Spleen (tissue), 11 donors: ENCODE measurements at regions not wholly inside any gene's neighbourhood (a gene's known extent, or its start where the extent isn't known, plus 50 kb on each side); places are given as distances from the start of the nearest gene placed in this dataset.

Experiments used
- DNase-seq: peaks from one replicate; pipeline ENCODE4 v3.0.0-alpha.2; 2020
- H3K27ac ChIP-seq, 8 donors: fragments of 200-600 bp; sonication (generic) in 7 of 8; 1 replicate in 4 of 8; 2 replicates in 4 of 8; pipeline versions ENCODE4 v1.5.0 to v1.8.0; 2016 to 2021; ENCODE audit warnings: inconsistent platforms in 4 of 8, mild to moderate bottlenecking in 4 of 8, moderate library complexity in 1 of 8
- H3K27me3 ChIP-seq, 7 donors: fragments of 200-600 bp; sonication (generic) in 6 of 7; replicated peaks in 1 of 7; 1 replicate in 4 of 7; 2 replicates in 3 of 7; pipeline versions ENCODE4 v1.5.0 to v1.8.0; 2016 to 2021; ENCODE audit warnings: inconsistent platforms in 3 of 7, mild to moderate bottlenecking in 1 of 7
- H3K36me3 ChIP-seq, 6 donors: fragments of 200-600 bp; sonication (generic) in 5 of 6; 1 replicate in 4 of 6; 2 replicates in 2 of 6; pipeline versions ENCODE4 v1.5.0 to v1.8.0; 2016 to 2021; ENCODE audit warnings: inconsistent platforms in 2 of 6
- H3K4me1 ChIP-seq, 6 donors: fragments of 200-600 bp; sonication (generic) in 5 of 6; 1 replicate in 3 of 6; 2 replicates in 3 of 6; pipeline versions ENCODE4 v1.5.0 to v1.8.0; 2016 to 2021; ENCODE audit warnings: inconsistent platforms in 3 of 6
- H3K4me3 ChIP-seq, 8 donors: fragments of 200-600 bp; sonication (generic) in 7 of 8; 1 replicate in 4 of 8; 2 replicates in 4 of 8; pipeline versions ENCODE4 v1.5.0 to v1.8.0; 2016 to 2021; ENCODE audit warnings: inconsistent platforms in 4 of 8, mild to moderate bottlenecking in 4 of 8, moderate library complexity in 2 of 8
- H3K9me3 ChIP-seq, 8 donors: fragments of 200-600 bp; sonication (generic) in 7 of 8; 1 replicate in 4 of 8; 2 replicates in 4 of 8; pipeline versions ENCODE4 v1.5.0 to v1.8.0; 2016 to 2021; ENCODE audit warnings: inconsistent platforms in 4 of 8
- CTCF ChIP-seq, 11 experiments: fragments of 200-600 bp in 7 of 11; fragments of 450-650 bp in 4 of 11; sonication (generic) in 4 of 11; IDR thresholded peaks in 8 of 11; conservative IDR thresholded peaks in 3 of 11; 1 replicate in 7 of 11; 2 replicates in 4 of 11; pipeline versions ENCODE4 v1.4.0 to v1.8.0; 2016 to 2021; ENCODE audit warnings: antibody characterized with exemption in 11 of 11, inconsistent platforms in 4 of 11, mild to moderate bottlenecking in 1 of 11
- POLR2A ChIP-seq, 3 donors: fragments of 450-650 bp; IDR thresholded peaks; one replicate each; pipeline ENCODE4 v1.5.1; 2017; ENCODE audit warnings: antibody characterized with exemption in 3 of 3, mild to moderate bottlenecking in 1 of 3
- POLR2AphosphoS5 ChIP-seq, 3 donors: sonication (generic); formaldehyde crosslinking; IDR thresholded peaks; one replicate each; pipeline ENCODE4 v1.5.1; 2017; ENCODE audit warnings: antibody characterized with exemption in 3 of 3
- WGBS, 5 donors: extraction: QIAGEN DNeasy Blood & Tissue Kit in 3 of 5; methylation state at CpG; one replicate each; pipeline versions ENCODE4 v1.1.5 to v1.1.7; 2013 to 2018; 5-methylcytosine and 5-hydroxymethylcytosine counted together
- intact Hi-C: fragments of 100-400 bp; cut with DNase I; formaldehyde crosslinking; loops from one replicate; pipeline ENCODE4 v1.15.0; 2023; ENCODE audit warnings: low total_unique reads
- donor health status: healthy with polysubstance abuse.
- donor health status: DM: no; HTN: no; CAD: no; lungs with moderate emphysema.
- donor health status: DM: no; HTN: no; CAD: no.
- donor health status: Bipolar disorder and iron deficiency.
- donor health status: healthy.
- donor health status: DM: no; HTN: no; CAD: no.
- donor health status: DM: yes; HTN: yes; CAD: no.

GRCh38 chr5:157925786-157926671 is 67.1 kb upstream of the CLINT1 start:
- intact Hi-C loops = no loop called here
- H3K4me3 ChIP-seq = no peak overlapping the region
- no peaks in the 10 kb centered on the region for H3K4me1 ChIP-seq
- no peak for DNase-seq
- 86 to 90% (median 90%) methylated on average over 10 to 14 of the region's 14 CpGs for WGBS, 5 donors
- no peak overlapping the region for H3K27ac ChIP-seq
- H3K9me3 ChIP-seq = no peaks in the 10 kb centered on the region
- H3K36me3 ChIP-seq = no peaks in the 10 kb centered on the region
- TF ChIP-seq POLR2A (IDR thresholded peaks at IDR 0.05) (no peak), CTCF (IDR thresholded peaks at IDR 0.05 in 8 of 11, conservative IDR thresholded peaks at IDR 0.05 in 3 of 11) (no peak), POLR2AphosphoS5 (IDR thresholded peaks at IDR 0.05) (no peak)
- no peaks in the 10 kb centered on the region for H3K27me3 ChIP-seq

GRCh38 chr5:157924931-157925729 is 66.2 kb upstream of the CLINT1 start:
- no peak overlapping the region for H3K27ac ChIP-seq
- no peaks in the 10 kb centered on the region for H3K27me3 ChIP-seq
- H3K9me3 ChIP-seq = no peaks in the 10 kb centered on the region
- WGBS, 5 donors = 87 to 94% (median 88%) methylated on average over 8 of the region's 8 CpGs
- peaks cover 0 to 5% (median 2%) of the 10 kb centered on the region in 6 donors for H3K4me1 ChIP-seq
- no peaks in the 10 kb centered on the region for H3K36me3 ChIP-seq
- H3K4me3 ChIP-seq = no peak overlapping the region
- intact Hi-C loops = no loop called here
- DNase-seq = no peak
- TF ChIP-seq POLR2A (IDR thresholded peaks at IDR 0.05) (no peak), POLR2AphosphoS5 (IDR thresholded peaks at IDR 0.05) (no peak), CTCF (IDR thresholded peaks at IDR 0.05 in 8 of 11, conservative IDR thresholded peaks at IDR 0.05 in 3 of 11) (no peak)

GRCh38 chr5:157924490-157924889 is 65.5 kb upstream of the CLINT1 start:
- WGBS, 5 donors = 76 to 94% (median 87%) methylated on average over 2 of the region's 2 CpGs

More at GRCh38 chr5:157924490-157924889, 65.5 kb upstream of the CLINT1 start:
- no peak for TF ChIP-seq POLR2AphosphoS5 (IDR thresholded peaks at IDR 0.05)
- no peak for TF ChIP-seq CTCF (IDR thresholded peaks at IDR 0.05 in 8 of 11, conservative IDR thresholded peaks at IDR 0.05 in 3 of 11)
- no peak for TF ChIP-seq POLR2A (IDR thresholded peaks at IDR 0.05)
- intact Hi-C loops = no loop called here
- Histone ChIP-seq H3K36me3 (no peaks in the 10 kb centered on the region), H3K27ac (no peak overlapping the region), H3K4me1 (peaks cover 3 to 11% (median 7%) of the 10 kb centered on the region in 6 donors), H3K9me3 (no peaks in the 10 kb centered on the region), H3K27me3 (no peaks in the 10 kb centered on the region), H3K4me3 (no peak overlapping the region)
- no peak for DNase-seq
